NCI-H1092 treated with DMSO at 0.1 percent for 48 hours (cell line): ENCODE measurements at regions not wholly inside any gene's neighbourhood (a gene's known extent, or its start where the extent isn't known, plus 50 kb on each side); places are given as distances from the start of the nearest gene placed in this dataset.

Experiments
- DNase-seq: peaks from one replicate; lab custom pipeline; 2025; lab: John Stamatoyannopoulos, UW

- no peak for DNase-seq
These were observed 250.5 kb downstream of the TMEM121 start for GRCh38 chr14:105776924-105777323.

- DNase-seq: no peak
These were observed 257.3 kb downstream of the TMEM121 start for GRCh38 chr14:105783707-105784106.

GRCh38 chr14:105793836-105794235, 267.5 kb downstream of the TMEM121 start:
- DNase-seq: no peak

DNA sequence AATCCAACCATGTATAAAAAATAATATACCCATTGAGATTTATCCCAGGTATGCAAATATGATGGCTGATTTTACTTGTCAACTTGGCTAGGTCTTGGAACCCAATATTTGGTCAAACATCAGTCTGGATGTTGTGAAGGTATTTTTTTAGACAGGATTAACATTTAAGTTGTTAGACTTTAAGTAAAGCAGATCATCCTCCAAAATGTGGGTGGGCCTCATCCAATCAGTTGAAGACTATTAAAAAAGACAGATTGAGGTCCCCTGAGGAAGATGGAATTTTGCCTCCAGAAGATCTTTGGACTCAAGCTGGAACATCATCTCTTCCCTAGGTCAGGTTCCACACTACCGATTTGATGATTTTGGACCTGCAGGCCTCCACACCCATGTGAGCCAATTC, 271.2 kb downstream of the TMEM121 start:
- no peak for DNase-seq

GRCh38 chr14:105805701-105806100, 279.3 kb downstream of the TMEM121 start:
- no peak for DNase-seq

- DNase-seq: no peak
These were observed 280.2 kb downstream of the TMEM121 start for GRCh38 chr14:105806568-105806967.

DNA sequence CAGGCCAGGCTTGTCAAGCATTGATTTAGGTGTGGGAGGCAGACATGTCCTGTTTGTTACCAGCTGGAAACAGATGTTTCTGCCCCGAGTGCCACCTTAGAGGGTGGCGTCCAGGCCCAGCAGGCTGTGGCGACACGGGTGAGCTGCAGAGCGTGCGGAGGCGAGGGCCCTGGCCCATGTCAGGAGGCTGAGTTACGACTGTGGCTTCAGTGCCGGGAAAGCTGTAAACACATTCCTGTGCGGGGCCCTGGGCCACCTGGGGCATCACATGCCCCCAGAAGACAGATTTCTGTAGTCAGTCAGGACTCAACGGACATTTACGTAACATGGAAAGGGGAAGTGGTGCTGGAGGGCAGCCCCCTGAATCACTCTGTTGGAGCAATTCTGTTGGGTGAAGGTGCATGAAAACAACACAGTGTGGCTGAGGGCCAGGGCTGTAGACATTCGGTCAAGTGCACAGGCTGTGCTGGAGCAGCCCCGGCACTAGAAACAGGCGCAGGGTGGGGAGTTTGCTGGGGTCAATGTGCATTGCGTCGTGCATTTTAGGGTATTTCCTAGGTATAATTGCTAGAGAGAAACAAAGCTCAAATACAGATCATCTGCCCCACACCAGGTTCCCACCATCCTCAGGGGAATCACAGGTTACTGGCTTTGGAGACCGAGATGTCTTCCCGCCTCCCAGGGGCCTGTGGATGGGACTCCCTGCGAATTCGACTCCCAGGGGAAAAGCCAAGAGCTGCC, 291.8 kb downstream of the TMEM121 start:
- DNase-seq: no peak

DNA sequence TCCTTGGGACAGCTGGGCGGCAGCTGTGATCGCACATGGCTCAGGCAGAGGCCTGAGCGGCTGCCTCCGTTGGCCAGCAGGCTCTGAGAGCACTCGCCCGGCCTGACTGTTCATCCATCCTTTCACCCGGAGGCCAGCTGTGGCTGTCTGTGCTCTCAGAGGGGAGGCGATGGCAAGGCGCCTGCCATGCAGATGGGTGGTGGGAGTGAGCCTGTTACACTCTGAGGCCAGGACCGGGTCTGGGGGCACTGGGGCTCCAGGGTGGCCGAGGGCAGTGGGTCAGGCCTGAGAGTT, 292.3 kb downstream of the TMEM121 start:
- no peak for DNase-seq

DNA sequence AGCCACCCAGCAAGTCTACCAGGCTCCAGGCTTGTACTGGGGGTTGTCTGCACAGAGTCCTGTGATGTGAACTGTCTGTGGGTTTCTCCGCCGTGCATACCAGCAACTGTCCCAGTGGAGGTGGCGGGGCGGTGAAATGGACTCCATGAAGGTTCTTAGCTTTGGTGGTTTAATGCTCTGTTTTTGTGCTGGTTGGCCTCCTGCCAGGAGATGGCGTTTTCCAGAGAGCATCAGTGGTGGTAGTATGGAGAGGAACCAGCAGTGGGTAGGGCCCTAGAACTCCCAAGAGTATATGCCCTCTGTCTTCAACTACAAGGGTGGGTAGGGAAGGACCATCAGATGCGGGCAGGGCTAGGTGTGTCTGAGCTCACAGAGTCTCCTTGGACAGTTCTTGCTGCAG, 303.8 kb downstream of the TMEM121 start:
- no peak for DNase-seq

DNA sequence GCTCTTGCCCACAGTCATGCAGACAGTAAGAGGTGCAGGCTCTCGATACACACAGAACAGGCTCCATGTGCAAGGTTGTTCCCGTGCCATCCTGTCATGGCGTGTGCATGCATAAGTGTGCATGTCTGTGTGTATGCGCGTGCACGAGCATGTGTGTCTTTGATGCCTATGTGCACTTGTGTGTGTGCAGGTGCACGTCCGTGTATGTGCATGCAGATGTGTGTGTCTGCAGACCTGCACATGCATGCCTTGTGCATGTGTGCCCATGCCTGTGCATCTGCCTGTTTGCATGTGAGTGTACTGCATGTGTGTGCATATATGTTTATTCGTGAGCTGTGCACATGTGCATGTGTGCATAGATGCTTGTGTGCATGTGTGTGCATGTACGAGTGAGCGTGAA, 309.8 kb downstream of the TMEM121 start:
- no peak for DNase-seq

- DNase-seq: no peak
These were observed 310.3 kb downstream of the TMEM121 start for GRCh38 chr14:105836730-105837129.

DNA sequence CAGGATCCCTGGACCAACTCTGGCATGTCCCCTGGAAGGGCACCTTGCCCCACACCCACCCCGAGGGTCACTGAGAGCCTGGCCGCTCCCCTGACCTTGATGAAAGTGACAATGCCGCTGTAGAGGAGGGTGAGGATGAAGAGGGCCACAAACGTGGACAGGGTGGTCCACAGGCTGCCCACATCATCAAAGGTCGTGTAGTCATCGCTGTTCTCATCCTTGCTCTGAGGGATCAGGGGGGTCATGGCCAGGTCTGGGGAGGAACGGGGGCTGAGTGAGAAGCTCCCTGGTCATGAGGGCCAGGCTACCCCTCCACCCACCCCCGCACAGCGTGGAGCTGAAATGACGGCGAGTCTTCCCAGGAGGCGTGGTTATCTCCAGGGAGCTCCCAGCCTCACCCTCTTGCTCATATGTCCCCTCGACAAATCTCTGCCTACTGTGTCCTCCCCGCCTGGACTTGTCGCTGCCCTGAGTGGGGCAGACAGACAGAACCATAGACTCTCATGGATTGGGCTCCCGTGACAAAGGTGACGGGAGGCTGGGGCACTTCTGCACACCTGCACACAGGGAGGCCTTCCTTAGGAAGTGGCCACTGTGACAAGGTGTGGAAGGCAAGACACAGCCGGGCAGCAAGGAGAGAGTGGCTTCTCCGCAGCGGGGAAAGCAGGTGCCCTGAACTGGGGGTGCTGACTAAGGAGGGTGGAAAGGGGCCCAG, 311.1 kb downstream of the TMEM121 start:
- no peak for DNase-seq

DNA sequence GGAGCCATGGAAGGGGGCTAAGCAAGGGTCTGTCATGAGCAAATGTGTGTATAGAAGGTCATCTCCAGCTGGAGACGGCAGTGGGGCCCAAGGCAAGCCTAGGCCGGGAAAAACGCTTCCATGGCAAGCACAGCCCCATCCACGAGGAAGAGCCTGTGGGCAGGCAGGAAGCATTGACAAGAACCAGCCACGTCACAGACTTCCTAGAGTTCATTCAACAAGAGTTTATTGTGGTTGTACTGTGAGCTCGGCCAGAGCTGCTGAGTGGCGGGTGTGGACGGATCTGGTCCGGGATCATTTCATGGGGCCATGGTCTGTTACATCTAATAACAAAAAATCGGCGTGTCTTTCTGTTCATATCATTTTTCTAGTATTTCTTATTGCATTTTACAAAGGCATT, 311.7 kb downstream of the TMEM121 start:
- DNase-seq: no peak

DNA sequence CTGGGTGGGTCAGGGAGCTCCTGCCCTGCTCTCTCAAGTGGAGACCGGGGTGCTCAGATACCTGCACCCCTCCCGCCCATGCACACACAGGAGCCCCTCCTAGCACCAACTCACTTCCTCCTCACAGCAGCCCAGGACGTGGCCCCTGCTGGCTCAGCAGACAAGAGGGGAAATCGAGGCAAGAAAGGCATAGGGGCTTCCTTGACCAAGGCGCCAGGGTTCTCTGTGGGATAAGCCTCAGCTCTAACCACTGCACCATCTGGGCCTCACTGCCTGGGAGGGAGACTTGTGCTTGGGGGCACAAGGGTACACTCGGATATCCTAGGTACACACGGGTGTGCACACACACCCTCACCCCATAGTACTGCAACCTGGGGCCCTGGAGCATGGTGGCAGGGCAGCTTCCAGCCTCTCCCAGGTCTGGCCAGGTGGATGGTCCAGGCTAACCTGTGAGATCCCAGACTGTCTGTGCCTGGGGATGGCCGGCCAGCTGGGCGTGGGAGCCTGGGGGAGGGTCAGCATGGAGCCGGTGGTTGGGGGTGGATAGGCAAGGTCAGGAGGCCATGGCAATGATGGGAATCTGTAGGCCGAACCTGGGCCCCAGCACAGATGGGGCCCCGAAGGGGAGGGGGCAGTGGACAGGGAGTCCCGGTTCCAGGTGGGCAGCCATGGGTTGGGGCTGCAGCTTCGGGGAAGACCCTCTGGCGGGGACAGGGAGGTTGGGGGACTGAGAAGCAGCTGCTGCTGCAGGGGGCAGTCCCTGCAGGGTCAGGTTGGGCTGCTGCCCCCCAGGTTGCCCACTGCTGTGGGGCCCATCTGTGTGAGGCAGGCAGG, 312.4 kb downstream of the TMEM121 start:
- DNase-seq: no peak

- no peak for DNase-seq
These were observed 313.3 kb downstream of the TMEM121 start for GRCh38 chr14:105839425-105840265.

DNA sequence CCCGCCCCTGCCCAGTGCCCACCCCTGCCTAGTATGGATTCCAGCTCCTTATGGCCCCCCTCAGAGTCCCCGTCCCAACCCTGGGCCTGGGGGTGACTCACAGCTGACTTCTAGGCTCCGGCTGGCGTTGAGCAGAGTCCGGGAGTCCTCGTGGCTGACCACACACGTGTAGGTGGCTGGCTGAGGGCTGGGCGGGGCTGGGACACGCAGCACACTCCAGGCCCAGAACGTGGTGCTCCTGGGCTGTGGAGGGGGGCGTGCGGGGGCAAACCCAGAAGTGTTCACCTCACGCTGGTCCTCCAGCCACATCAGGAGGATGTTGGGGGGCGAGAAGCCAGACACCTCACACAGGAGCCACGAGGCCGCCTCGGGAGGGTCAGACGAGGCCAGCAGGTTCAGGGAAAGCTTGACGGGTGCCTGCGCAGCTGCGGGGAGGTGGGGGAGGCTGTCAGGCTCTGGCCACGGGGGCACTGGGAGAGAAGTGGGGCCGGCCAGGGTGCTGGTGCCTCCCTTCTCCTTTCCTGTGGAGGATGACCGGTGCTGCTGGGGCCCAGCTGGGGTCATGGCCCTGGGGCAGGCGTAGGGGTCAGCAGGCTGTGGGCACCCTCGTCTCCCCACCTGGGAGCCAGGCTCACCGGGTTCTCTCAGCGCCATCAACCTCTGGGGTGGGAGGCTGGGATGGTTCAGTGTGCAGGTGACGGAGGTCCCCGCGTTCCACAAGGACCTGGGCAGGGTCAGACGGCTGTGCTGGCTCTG, 314.1 kb downstream of the TMEM121 start:
- no peak for DNase-seq

GRCh38 chr14:105841022-105842009, 314.9 kb downstream of the TMEM121 start:
- DNase-seq: no peak

DNA sequence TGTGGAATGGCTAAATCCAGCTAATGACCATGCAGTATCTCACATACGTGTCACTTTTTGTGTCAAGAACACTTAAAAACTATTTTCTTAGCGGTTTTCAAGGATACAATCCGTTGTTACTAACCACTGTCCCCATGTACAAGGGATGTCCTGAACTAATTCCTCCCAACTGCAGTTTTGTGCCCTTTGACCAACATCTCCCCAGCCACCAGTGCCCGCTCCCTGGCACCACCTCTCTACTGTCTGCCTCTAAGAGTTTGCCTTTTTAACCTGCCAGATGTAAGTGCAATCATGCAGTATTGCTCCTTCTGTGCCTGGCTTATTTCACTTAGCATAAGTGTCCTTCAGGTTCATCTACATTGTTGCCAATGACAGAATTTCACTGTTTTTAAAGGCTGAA, 315.7 kb downstream of the TMEM121 start:
- no peak for DNase-seq

- DNase-seq: no peak
These were observed 317.2 kb downstream of the TMEM121 start for GRCh38 chr14:105843444-105844046.
